B cell (primary cell): ENCODE measurements at regions not wholly inside any gene's neighbourhood (a gene's known extent, or its start where the extent isn't known, plus 50 kb on each side); places are given as distances from the start of the nearest gene placed in this dataset.

Source experiments
- ATAC-seq: fragments of 200-7000 bp; cut with Tn5 transposase; one replicate; pipeline ENCODE4 v1.10.0; 2021; ENCODE audit warnings: low read depth, mild to moderate bottlenecking, moderate number of reproducible peaks, moderate library complexity
- CTCF ChIA-PET: fragments of 350-600 bp; sonication (Branson Sonifier 250); formaldehyde crosslinking; loops from one replicate; lab custom pipeline; 2021; ENCODE audit warnings: antibody characterized with exemption, inconsistent platforms; lab: Charles Lee
- POLR2A ChIA-PET: fragments of 350-600 bp; sonication (Branson Sonifier 250); formaldehyde crosslinking; loops from one replicate; lab custom pipeline; 2021; ENCODE audit warnings: antibody characterized with exemption; lab: Charles Lee
- DNase-seq: peaks from one replicate; pipeline ENCODE4 v3.0.0; 2013
- H2AFZ ChIP-seq: 2 replicates; pipeline ENCODE4 v1.6.1; 2012; ENCODE audit warnings: mild to moderate bottlenecking, low read depth, low read length; ENCODE audit not compliant: insufficient read depth, poor library complexity, severe bottlenecking
- H3K27ac ChIP-seq, 2 donors: 1 replicate in 1 of 2; 2 replicates in 1 of 2; pipeline ENCODE4 v1.5.1; 2012 to 2013; ENCODE audit warnings: low read length in 2 of 2, mild to moderate bottlenecking in 2 of 2, moderate library complexity in 1 of 2
- H3K27me3 ChIP-seq, 4 experiments: fragments of 200-600 bp in 1 of 4; sonication (generic) in 1 of 4; replicated peaks in 1 of 4; 1 replicate in 2 of 4; 2 replicates in 2 of 4; pipeline versions ENCODE4 v1.6.1 to v1.7.0; 2013 to 2016; ENCODE audit warnings: low read length in 3 of 4, mild to moderate bottlenecking in 2 of 4, mixed read lengths in 1 of 4, moderate library complexity in 1 of 4; ENCODE audit not compliant: insufficient read depth in 4 of 4, control insufficient read depth in 3 of 4; ENCODE audit errors: control extremely low read depth in 1 of 4
- H3K36me3 ChIP-seq, 2 experiments: replicated peaks in 1 of 2; 1 replicate in 1 of 2; 2 replicates in 1 of 2; pipeline versions ENCODE4 v1.6.1 to v1.7.1; 2013; ENCODE audit warnings: low read length in 1 of 2; ENCODE audit not compliant: insufficient read depth in 2 of 2, control insufficient read depth in 1 of 2; ENCODE audit errors: control extremely low read depth in 1 of 2, extremely low read depth in 1 of 2
- H3K4me1 ChIP-seq, 2 donors: fragments of 200-600 bp in 1 of 2; sonication (generic) in 1 of 2; 1 replicate in 1 of 2; 2 replicates in 1 of 2; pipeline versions ENCODE4 v1.5.1 to v1.6.1; 2013 to 2017; ENCODE audit warnings: low read length in 2 of 2; ENCODE audit not compliant: control insufficient read depth in 2 of 2, insufficient read depth in 2 of 2
- H3K4me2 ChIP-seq: replicated peaks from 2 replicates; pipeline ENCODE3; 2012; ENCODE audit warnings: mild to moderate bottlenecking, low read depth, low read length; ENCODE audit not compliant: poor library complexity, severe bottlenecking
- H3K4me3 ChIP-seq, 5 experiments: fragments of 200-600 bp in 1 of 5; sonication (generic) in 1 of 5; 1 replicate in 3 of 5; 2 replicates in 2 of 5; pipeline versions ENCODE4 v1.5.1 to v1.7.0; 2011 to 2016; ENCODE audit warnings: low read length in 4 of 5, mild to moderate bottlenecking in 4 of 5, low read depth in 2 of 5, control low read depth in 1 of 5, moderate library complexity in 1 of 5; ENCODE audit not compliant: insufficient read depth in 1 of 5; ENCODE audit errors: control extremely low read depth in 1 of 5, extremely low read depth in 1 of 5
- H3K79me2 ChIP-seq: fragments of 200-600 bp; sonication (generic); one replicate; pipeline ENCODE4 v1.6.0; 2016; ENCODE audit warnings: low read length; ENCODE audit not compliant: control insufficient read depth, insufficient read depth
- H3K9ac ChIP-seq: fragments of 200-600 bp; sonication (generic); 2 replicates; pipeline ENCODE4 v1.6.1; 2017; ENCODE audit warnings: mild to moderate bottlenecking, low read length, moderate library complexity
- H3K9me3 ChIP-seq, 3 donors: one replicate each; pipeline versions ENCODE4 v1.6.1 to v1.7.1; 2013; ENCODE audit warnings: low read length in 2 of 3; ENCODE audit not compliant: control insufficient read depth in 2 of 3, insufficient read depth in 1 of 3; ENCODE audit errors: control extremely low read depth in 1 of 3
- H4K20me1 ChIP-seq: 2 replicates; pipeline ENCODE4 v1.6.0; 2012; ENCODE audit warnings: mild to moderate bottlenecking, low read length; ENCODE audit not compliant: insufficient read depth, control insufficient read depth, poor library complexity, severe bottlenecking
- H3K27ac Mint-ChIP-seq: one replicate; pipeline ENCODE4 v1.8.0; 2021; ENCODE audit warnings: mixed read lengths
- H3K27me3 Mint-ChIP-seq: one replicate; pipeline ENCODE4 v1.8.0; 2021; ENCODE audit warnings: mixed read lengths
- H3K4me1 Mint-ChIP-seq: one replicate; pipeline ENCODE4 v1.8.0; 2021; ENCODE audit warnings: mixed read lengths
- H3K4me3 Mint-ChIP-seq: one replicate; pipeline ENCODE4 v1.8.0; 2021; ENCODE audit warnings: mixed read lengths
- H3K9me3 Mint-ChIP-seq: one replicate; pipeline ENCODE4 v1.8.0; 2022; ENCODE audit warnings: mixed read lengths; ENCODE audit not compliant: insufficient read depth
- CTCF ChIP-seq: fragments of 200-600 bp; IDR thresholded peaks from one replicate; pipeline ENCODE4 v1.8.0; 2022; ENCODE audit warnings: antibody characterized with exemption, mild to moderate bottlenecking
- EZH2 ChIP-seq: IDR thresholded peaks from 2 replicates; pipeline ENCODE4 v1.6.1; 2012; ENCODE audit warnings: borderline replicate concordance, low read depth, mild to moderate bottlenecking, moderate library complexity, low read length; ENCODE audit not compliant: insufficient read depth, poor library complexity, severe bottlenecking
- WGBS: methylation state at CpG from one replicate; pipeline ENCODE4 v1.1.5; 2013; ENCODE audit warnings: missing lambda C conversion rate; ENCODE audit not compliant: insufficient coverage; 5-methylcytosine and 5-hydroxymethylcytosine counted together
- intact Hi-C: fragments of 100-400 bp; cut with micrococcal nuclease; formaldehyde crosslinking; loops from one replicate; pipeline ENCODE4 v1.10.0; 2022

GRCh38 chr15:66898656-66899386 lies 166.6 kb upstream of the SMAD3 start:
- TF ChIP-seq EZH2: no peak
- TF ChIP-seq CTCF: no peak
- no peak for DNase-seq
- peaks cover 8 to 11% of the 10 kb centered on the region in 2 donors for H3K4me1 ChIP-seq
- no peaks in the 10 kb centered on the region for H3K9me3 Mint-ChIP-seq
- no peak overlapping the region for H3K4me2 ChIP-seq
- intact Hi-C loops: no loop called here
- H3K27me3 ChIP-seq: no peaks in the 10 kb centered on the region
- CTCF ChIA-PET: interaction anchor here (0.7 to 1.1 kb wide), 2 partner anchors 13 to 36 kb away, joined by 3 read pairs; no protein-coding TSS in a partner anchor
- H2AFZ ChIP-seq: no peak overlapping the region
- H3K4me3 ChIP-seq: no peak overlapping the region
- peaks cover 7% of the 10 kb centered on the region for H3K27me3 Mint-ChIP-seq
- H3K36me3 ChIP-seq: no peaks in the 10 kb centered on the region
- no peak overlapping the region for H3K27ac Mint-ChIP-seq
- no peaks in the 10 kb centered on the region for H3K79me2 ChIP-seq
- H3K4me1 Mint-ChIP-seq: peaks cover 14% of the 10 kb centered on the region
- no peaks in the 10 kb centered on the region for H4K20me1 ChIP-seq
- WGBS: 84% methylated on average over 3 of the region's 5 CpGs
- H3K9me3 ChIP-seq: no peaks in the 10 kb centered on the region
- POLR2A ChIA-PET: no interaction called here
- no peak overlapping the region for H3K27ac ChIP-seq
- ATAC-seq: no peak
- H3K9ac ChIP-seq: no peak overlapping the region
- H3K4me3 Mint-ChIP-seq: no peak overlapping the region

- H3K4me1 Mint-ChIP-seq: peaks cover 17% of the 10 kb centered on the region
- Histone ChIP-seq H3K9ac (no peak overlapping the region), H3K36me3 (no peaks in the 10 kb centered on the region), H3K4me2 (no peak overlapping the region), H3K4me3 (no peak overlapping the region), H3K27ac (no peak overlapping the region), H3K27me3 (no peaks in the 10 kb centered on the region), H4K20me1 (no peaks in the 10 kb centered on the region), H3K79me2 (no peaks in the 10 kb centered on the region), H3K9me3 (no peaks in the 10 kb centered on the region), H2AFZ (no peak overlapping the region), H3K4me1 (peaks cover 10 to 11% of the 10 kb centered on the region in 2 donors)
- H3K9me3 Mint-ChIP-seq: no peaks in the 10 kb centered on the region
- no peak overlapping the region for H3K4me3 Mint-ChIP-seq
- ATAC-seq (no peak), DNase-seq (no peak)
- WGBS: 94% methylated on average over 7 of the region's 9 CpGs
- POLR2A ChIA-PET: no interaction called here
- TF ChIP-seq CTCF (no peak), EZH2 (no peak)
- peaks cover 4% of the 10 kb centered on the region for H3K27me3 Mint-ChIP-seq
- H3K27ac Mint-ChIP-seq: no peak overlapping the region
- intact Hi-C loops: no loop called here
- CTCF ChIA-PET: no interaction called here
Measured at GRCh38 chr15:66899555-66900350, 165.6 kb upstream of the SMAD3 start.
